B cell (primary cell): ENCODE measurements at regions not wholly inside any gene's neighbourhood (a gene's known extent, or its start where the extent isn't known, plus 50 kb on each side); places are given as distances from the start of the nearest gene placed in this dataset.

Experiments
- ATAC-seq: fragments of 200-7000 bp; cut with Tn5 transposase; one replicate; pipeline ENCODE4 v1.10.0; 2021; ENCODE audit warnings: low read depth, mild to moderate bottlenecking, moderate number of reproducible peaks, moderate library complexity
- CTCF ChIA-PET: fragments of 350-600 bp; sonication (Branson Sonifier 250); formaldehyde crosslinking; loops from one replicate; lab custom pipeline; 2021; ENCODE audit warnings: antibody characterized with exemption, inconsistent platforms; lab: Charles Lee
- POLR2A ChIA-PET: fragments of 350-600 bp; sonication (Branson Sonifier 250); formaldehyde crosslinking; loops from one replicate; lab custom pipeline; 2021; ENCODE audit warnings: antibody characterized with exemption; lab: Charles Lee
- DNase-seq: peaks from one replicate; pipeline ENCODE4 v3.0.0; 2013
- H2AFZ ChIP-seq: 2 replicates; pipeline ENCODE4 v1.6.1; 2012; ENCODE audit warnings: mild to moderate bottlenecking, low read depth, low read length; ENCODE audit not compliant: insufficient read depth, poor library complexity, severe bottlenecking
- H3K27ac ChIP-seq, 2 donors: 1 replicate in 1 of 2; 2 replicates in 1 of 2; pipeline ENCODE4 v1.5.1; 2012 to 2013; ENCODE audit warnings: low read length in 2 of 2, mild to moderate bottlenecking in 2 of 2, moderate library complexity in 1 of 2
- H3K27me3 ChIP-seq, 4 experiments: fragments of 200-600 bp in 1 of 4; sonication (generic) in 1 of 4; replicated peaks in 1 of 4; 1 replicate in 2 of 4; 2 replicates in 2 of 4; pipeline versions ENCODE4 v1.6.1 to v1.7.0; 2013 to 2016; ENCODE audit warnings: low read length in 3 of 4, mild to moderate bottlenecking in 2 of 4, mixed read lengths in 1 of 4, moderate library complexity in 1 of 4; ENCODE audit not compliant: insufficient read depth in 4 of 4, control insufficient read depth in 3 of 4; ENCODE audit errors: control extremely low read depth in 1 of 4
- H3K36me3 ChIP-seq, 2 experiments: replicated peaks in 1 of 2; 1 replicate in 1 of 2; 2 replicates in 1 of 2; pipeline versions ENCODE4 v1.6.1 to v1.7.1; 2013; ENCODE audit warnings: low read length in 1 of 2; ENCODE audit not compliant: insufficient read depth in 2 of 2, control insufficient read depth in 1 of 2; ENCODE audit errors: control extremely low read depth in 1 of 2, extremely low read depth in 1 of 2
- H3K4me1 ChIP-seq, 2 donors: fragments of 200-600 bp in 1 of 2; sonication (generic) in 1 of 2; 1 replicate in 1 of 2; 2 replicates in 1 of 2; pipeline versions ENCODE4 v1.5.1 to v1.6.1; 2013 to 2017; ENCODE audit warnings: low read length in 2 of 2; ENCODE audit not compliant: control insufficient read depth in 2 of 2, insufficient read depth in 2 of 2
- H3K4me2 ChIP-seq: replicated peaks from 2 replicates; pipeline ENCODE3; 2012; ENCODE audit warnings: mild to moderate bottlenecking, low read depth, low read length; ENCODE audit not compliant: poor library complexity, severe bottlenecking
- H3K4me3 ChIP-seq, 5 experiments: fragments of 200-600 bp in 1 of 5; sonication (generic) in 1 of 5; 1 replicate in 3 of 5; 2 replicates in 2 of 5; pipeline versions ENCODE4 v1.5.1 to v1.7.0; 2011 to 2016; ENCODE audit warnings: low read length in 4 of 5, mild to moderate bottlenecking in 4 of 5, low read depth in 2 of 5, control low read depth in 1 of 5, moderate library complexity in 1 of 5; ENCODE audit not compliant: insufficient read depth in 1 of 5; ENCODE audit errors: control extremely low read depth in 1 of 5, extremely low read depth in 1 of 5
- H3K79me2 ChIP-seq: fragments of 200-600 bp; sonication (generic); one replicate; pipeline ENCODE4 v1.6.0; 2016; ENCODE audit warnings: low read length; ENCODE audit not compliant: control insufficient read depth, insufficient read depth
- H3K9ac ChIP-seq: fragments of 200-600 bp; sonication (generic); 2 replicates; pipeline ENCODE4 v1.6.1; 2017; ENCODE audit warnings: mild to moderate bottlenecking, low read length, moderate library complexity
- H3K9me3 ChIP-seq, 3 donors: one replicate each; pipeline versions ENCODE4 v1.6.1 to v1.7.1; 2013; ENCODE audit warnings: low read length in 2 of 3; ENCODE audit not compliant: control insufficient read depth in 2 of 3, insufficient read depth in 1 of 3; ENCODE audit errors: control extremely low read depth in 1 of 3
- H4K20me1 ChIP-seq: 2 replicates; pipeline ENCODE4 v1.6.0; 2012; ENCODE audit warnings: mild to moderate bottlenecking, low read length; ENCODE audit not compliant: insufficient read depth, control insufficient read depth, poor library complexity, severe bottlenecking
- H3K27ac Mint-ChIP-seq: one replicate; pipeline ENCODE4 v1.8.0; 2021; ENCODE audit warnings: mixed read lengths
- H3K27me3 Mint-ChIP-seq: one replicate; pipeline ENCODE4 v1.8.0; 2021; ENCODE audit warnings: mixed read lengths
- H3K4me1 Mint-ChIP-seq: one replicate; pipeline ENCODE4 v1.8.0; 2021; ENCODE audit warnings: mixed read lengths
- H3K4me3 Mint-ChIP-seq: one replicate; pipeline ENCODE4 v1.8.0; 2021; ENCODE audit warnings: mixed read lengths
- H3K9me3 Mint-ChIP-seq: one replicate; pipeline ENCODE4 v1.8.0; 2022; ENCODE audit warnings: mixed read lengths; ENCODE audit not compliant: insufficient read depth
- EZH2 ChIP-seq: IDR thresholded peaks from 2 replicates; pipeline ENCODE4 v1.6.1; 2012; ENCODE audit warnings: borderline replicate concordance, low read depth, mild to moderate bottlenecking, moderate library complexity, low read length; ENCODE audit not compliant: insufficient read depth, poor library complexity, severe bottlenecking
- WGBS: methylation state at CpG from one replicate; pipeline ENCODE4 v1.1.5; 2013; ENCODE audit warnings: missing lambda C conversion rate; ENCODE audit not compliant: insufficient coverage; 5-methylcytosine and 5-hydroxymethylcytosine counted together
- intact Hi-C: fragments of 100-400 bp; cut with micrococcal nuclease; formaldehyde crosslinking; loops from one replicate; pipeline ENCODE4 v1.10.0; 2022
- TF ChIP-seq, protein P1 (sequence below): fragments of 200-600 bp; IDR thresholded peaks from one replicate; pipeline ENCODE4 v1.8.0; 2022; ENCODE audit warnings: antibody characterized with exemption, mild to moderate bottlenecking

DNA sequence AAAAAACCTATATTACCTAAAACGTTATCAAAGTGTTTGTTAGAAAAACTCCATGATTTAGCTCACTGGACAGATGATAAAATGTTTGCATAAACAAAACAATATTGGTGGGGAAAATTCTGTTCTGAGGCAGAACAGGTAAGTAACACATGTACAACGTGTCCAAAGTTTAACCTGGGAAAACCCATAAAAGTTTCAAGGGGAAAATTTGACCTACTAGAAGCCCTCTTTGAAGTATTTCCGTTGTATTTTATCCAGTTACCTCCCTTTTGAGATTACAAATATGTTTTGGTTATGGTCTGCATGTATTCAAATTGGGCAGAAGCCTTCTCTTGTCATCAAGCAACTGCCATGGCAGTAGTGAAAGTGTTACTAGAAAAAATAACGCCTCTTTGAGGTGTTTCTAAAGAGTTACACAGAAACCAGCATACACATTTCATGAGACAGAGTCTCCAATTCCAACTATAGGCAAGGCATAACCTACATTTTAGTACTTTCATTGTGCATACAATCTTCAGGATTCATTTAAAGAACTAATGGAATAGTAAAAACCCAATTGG, 58.0 kb upstream of the PDC start:
- H3K4me3 ChIP-seq = no peak overlapping the region
- peaks cover 1 to 6% (median 6%) of the 10 kb centered on the region in 3 donors for H3K9me3 ChIP-seq
- ChIA-PET CTCF (no interaction called here), POLR2A (no interaction called here)
- Mint-ChIP-seq H3K4me1 (peaks cover 3% of the 10 kb centered on the region), H3K9me3 (peaks cover 2% of the 10 kb centered on the region), H3K27me3 (no peaks in the 10 kb centered on the region), H3K27ac (no peak overlapping the region), H3K4me3 (no peak overlapping the region)
- no peaks in the 10 kb centered on the region for H3K27me3 ChIP-seq
- H3K36me3 ChIP-seq = no peaks in the 10 kb centered on the region
- intact Hi-C loops = no loop called here
- TF ChIP-seq EZH2 = no peak
- TF ChIP-seq, protein P1, sequence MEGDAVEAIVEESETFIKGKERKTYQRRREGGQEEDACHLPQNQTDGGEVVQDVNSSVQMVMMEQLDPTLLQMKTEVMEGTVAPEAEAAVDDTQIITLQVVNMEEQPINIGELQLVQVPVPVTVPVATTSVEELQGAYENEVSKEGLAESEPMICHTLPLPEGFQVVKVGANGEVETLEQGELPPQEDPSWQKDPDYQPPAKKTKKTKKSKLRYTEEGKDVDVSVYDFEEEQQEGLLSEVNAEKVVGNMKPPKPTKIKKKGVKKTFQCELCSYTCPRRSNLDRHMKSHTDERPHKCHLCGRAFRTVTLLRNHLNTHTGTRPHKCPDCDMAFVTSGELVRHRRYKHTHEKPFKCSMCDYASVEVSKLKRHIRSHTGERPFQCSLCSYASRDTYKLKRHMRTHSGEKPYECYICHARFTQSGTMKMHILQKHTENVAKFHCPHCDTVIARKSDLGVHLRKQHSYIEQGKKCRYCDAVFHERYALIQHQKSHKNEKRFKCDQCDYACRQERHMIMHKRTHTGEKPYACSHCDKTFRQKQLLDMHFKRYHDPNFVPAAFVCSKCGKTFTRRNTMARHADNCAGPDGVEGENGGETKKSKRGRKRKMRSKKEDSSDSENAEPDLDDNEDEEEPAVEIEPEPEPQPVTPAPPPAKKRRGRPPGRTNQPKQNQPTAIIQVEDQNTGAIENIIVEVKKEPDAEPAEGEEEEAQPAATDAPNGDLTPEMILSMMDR = no peak
- no peaks in the 10 kb centered on the region for H3K79me2 ChIP-seq
- 100% methylated on average over 1 of the region's 4 CpGs for WGBS
- no peaks in the 10 kb centered on the region for H4K20me1 ChIP-seq
- no peak overlapping the region for H3K9ac ChIP-seq
- H3K4me1 ChIP-seq = no peaks in the 10 kb centered on the region
- ATAC-seq (no peak), DNase-seq (no peak)
- no peak overlapping the region for H3K27ac ChIP-seq
- no peak overlapping the region for H3K4me2 ChIP-seq
- no peak overlapping the region for H2AFZ ChIP-seq

DNA sequence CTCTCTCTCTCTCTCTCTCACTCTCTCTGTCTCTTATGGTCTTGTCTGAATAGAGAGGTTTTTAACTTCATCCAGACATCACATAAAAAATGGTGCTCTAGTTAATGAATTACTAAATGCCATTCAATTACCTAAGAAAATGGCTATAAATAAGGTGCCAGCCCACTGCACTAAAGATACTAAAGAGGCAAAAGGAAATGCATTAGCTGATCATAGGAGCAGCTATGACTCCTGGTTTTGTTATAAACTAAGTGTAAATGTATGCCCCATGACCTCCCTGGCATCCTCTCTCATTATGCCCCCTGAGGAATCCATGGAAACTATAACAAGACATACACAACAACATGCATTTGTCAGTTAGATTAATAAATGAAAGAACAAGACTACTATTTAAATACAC, 57.5 kb upstream of the PDC start:
- Mint-ChIP-seq H3K4me3 (no peak overlapping the region), H3K27me3 (no peaks in the 10 kb centered on the region), H3K9me3 (peaks cover 2% of the 10 kb centered on the region), H3K4me1 (peaks cover 3% of the 10 kb centered on the region), H3K27ac (no peak overlapping the region)
- no peaks in the 10 kb centered on the region for H3K27me3 ChIP-seq
- H3K4me2 ChIP-seq = no peak overlapping the region
- no peaks in the 10 kb centered on the region for H3K79me2 ChIP-seq
- no peak overlapping the region for H3K9ac ChIP-seq
- H2AFZ ChIP-seq = no peak overlapping the region
- no peak overlapping the region for H3K4me3 ChIP-seq
- intact Hi-C loops = no loop called here
- no peaks in the 10 kb centered on the region for H3K36me3 ChIP-seq
- H4K20me1 ChIP-seq = no peaks in the 10 kb centered on the region
- no peaks in the 10 kb centered on the region for H3K4me1 ChIP-seq
- ChIA-PET CTCF (no interaction called here), POLR2A (no interaction called here)
- ATAC-seq (no peak), DNase-seq (no peak)
- H3K9me3 ChIP-seq = peaks cover 1 to 3% (median 1%) of the 10 kb centered on the region in 3 donors
- TF ChIP-seq, protein P1 = no peak
- TF ChIP-seq EZH2 = no peak
- no peak overlapping the region for H3K27ac ChIP-seq
